K562 (cell line): ENCODE measurements at regions not wholly inside any gene's neighbourhood (a gene's known extent, or its start where the extent isn't known, plus 50 kb on each side); places are given as distances from the start of the nearest gene placed in this dataset.
A peak's percentile ranks its signal among the peaks of the same experiment; 100 is the strongest.

Source experiments
- DNMT1 ChIP-seq: fragments of 450-650 bp; IDR thresholded peaks from 2 replicates; pipeline ENCODE4 v1.6.1; 2016; ENCODE audit warnings: antibody characterized with exemption, mild to moderate bottlenecking
- ELF1 ChIP-seq: fragments of 200-800 bp; sonication (Bioruptor generic); IDR thresholded peaks from 2 replicates; pipeline ENCODE4 v1.6.1; 2016; ENCODE audit warnings: missing genetic modification characterization, missing compliant biosample characterization
- HMG20A ChIP-seq: fragments of 450-650 bp; formaldehyde crosslinking; conservative IDR thresholded peaks from 2 replicates; pipeline ENCODE4 v1.4.0; 2020; ENCODE audit warnings: mild to moderate bottlenecking, mixed read lengths
- MAFF ChIP-seq: IDR thresholded peaks from 2 replicates; pipeline ENCODE4 v1.6.1; 2012; ENCODE audit warnings: low read length, improper control_type of control experiment
- MAZ ChIP-seq, 2 experiments: fragments of 450-650 bp in 1 of 2; sonication (generic) in 1 of 2; formaldehyde crosslinking; IDR thresholded peaks in 1 of 2; conservative IDR thresholded peaks in 1 of 2; 2 replicates each; pipeline versions ENCODE4 v1.4.0 to v1.5.0; 2020; ENCODE audit warnings: mild to moderate bottlenecking in 1 of 2, missing genetic modification reagents in 1 of 2
- MBD1 ChIP-seq: fragments of 250-450 bp; sonication (Bioruptor Pico); IDR thresholded peaks from 2 replicates; pipeline ENCODE4 v1.8.0; 2022; ENCODE audit warnings: inconsistent platforms
- PRDM10 ChIP-seq: fragments of 450-650 bp; IDR thresholded peaks from 2 replicates; pipeline ENCODE4 v1.6.1; 2018; ENCODE audit not compliant: partially characterized antibody
- RBM39 ChIP-seq: fragments of 200-400 bp; formaldehyde crosslinking; optimal IDR thresholded peaks from 2 replicates; pipeline ENCODE3; 2018; ENCODE audit warnings: low read depth, low read length
- RERE ChIP-seq: sonication (generic); formaldehyde crosslinking; IDR thresholded peaks from 2 replicates; pipeline ENCODE4 v1.8.0; 2023; ENCODE audit warnings: missing genetic modification reagents, mild to moderate bottlenecking, borderline replicate concordance
- RNF2 ChIP-seq: sonication (generic); IDR thresholded peaks from 2 replicates; pipeline ENCODE4 v1.6.1; 2016
- SAFB2 ChIP-seq: fragments of 200-400 bp; formaldehyde crosslinking; IDR thresholded peaks from 2 replicates; pipeline ENCODE4 v1.6.1; 2018; ENCODE audit warnings: borderline replicate concordance, low read length, low read depth, moderate library complexity; ENCODE audit not compliant: severe bottlenecking
- SFPQ ChIP-seq: fragments of 200-400 bp; formaldehyde crosslinking; IDR thresholded peaks from 2 replicates; pipeline ENCODE4 v1.6.1; 2017; ENCODE audit warnings: mild to moderate bottlenecking, low read depth, low read length, moderate library complexity
- TAF7 ChIP-seq: fragments of 450-650 bp; IDR thresholded peaks from 2 replicates; pipeline ENCODE4 v1.6.1; 2016; ENCODE audit warnings: missing genetic modification characterization, missing compliant biosample characterization
- THRAP3 ChIP-seq: fragments of 450-650 bp; IDR thresholded peaks from 2 replicates; pipeline ENCODE4 v1.6.1; 2016; ENCODE audit warnings: mild to moderate bottlenecking, inconsistent platforms, borderline replicate concordance
- ZNF175 ChIP-seq: fragments of 200-800 bp; sonication (Bioruptor generic); IDR thresholded peaks from 2 replicates; pipeline ENCODE4 v1.6.1; 2016; ENCODE audit warnings: low read depth, mild to moderate bottlenecking, missing genetic modification characterization, missing compliant biosample characterization
- ZNF583 ChIP-seq: fragments of 250-450 bp; sonication (Bioruptor Pico); IDR thresholded peaks from 2 replicates; pipeline ENCODE4 v1.4.0; 2020
- ZNF644 ChIP-seq: fragments of 200-800 bp; sonication (Bioruptor generic); IDR thresholded peaks from 2 replicates; pipeline ENCODE4 v1.6.1; 2016; ENCODE audit warnings: low read depth, missing genetic modification characterization, missing compliant biosample characterization

- TF ChIP-seq RERE (CRISPR knock-in tag) = no peak
- TF ChIP-seq DNMT1 = no peak
- no peak for TF ChIP-seq SAFB2
- no peak for TF ChIP-seq RBM39
- no peak for TF ChIP-seq ZNF644 (tag)
- TF ChIP-seq RNF2 = no peak
- TF ChIP-seq ZNF583 (CRISPR knock-in tag) = no peak
- TF ChIP-seq ZNF175 (CRISPR knock-in tag) = no peak
- no peak for TF ChIP-seq MBD1
- no peak for TF ChIP-seq THRAP3
- no peak for TF ChIP-seq PRDM10
- no peak for TF ChIP-seq SFPQ
- peak; percentile 83 for TF ChIP-seq MAFF
- TF ChIP-seq TAF7 (tag) = no peak
- no peak for TF ChIP-seq MAZ (CRISPR knock-in tag; conservative IDR thresholded peaks at IDR 0.05 in 1 of 2, IDR thresholded peaks at IDR 0.05 in 1 of 2)
- TF ChIP-seq HMG20A (CRISPR knock-in tag) = no peak
- TF ChIP-seq ELF1 (tag) = no peak
These were observed 118.6 kb upstream of the ATP8B1 start (continued) for GRCh38 chr18:57921708-57922107.
